DND-41 (cell line): ENCODE measurements at regions not wholly inside any gene's neighbourhood (a gene's known extent, or its start where the extent isn't known, plus 50 kb on each side); places are given as distances from the start of the nearest gene placed in this dataset.

ENCODE experiments used
- EZH2 ChIP-seq: IDR thresholded peaks from 3 replicates; pipeline ENCODE4 v1.6.1; 2012; ENCODE audit warnings: borderline replicate concordance, low read depth, mild to moderate bottlenecking, moderate library complexity, low read length, inconsistent platforms; ENCODE audit not compliant: severe bottlenecking
- TF ChIP-seq, protein P1 (sequence below): IDR thresholded peaks from 2 replicates; pipeline ENCODE4 v1.5.1; 2012; ENCODE audit warnings: borderline replicate concordance, low read length, moderate library complexity, mild to moderate bottlenecking; ENCODE audit not compliant: poor library complexity, severe bottlenecking; ENCODE audit errors: extremely low read depth

- TF ChIP-seq, protein P1, sequence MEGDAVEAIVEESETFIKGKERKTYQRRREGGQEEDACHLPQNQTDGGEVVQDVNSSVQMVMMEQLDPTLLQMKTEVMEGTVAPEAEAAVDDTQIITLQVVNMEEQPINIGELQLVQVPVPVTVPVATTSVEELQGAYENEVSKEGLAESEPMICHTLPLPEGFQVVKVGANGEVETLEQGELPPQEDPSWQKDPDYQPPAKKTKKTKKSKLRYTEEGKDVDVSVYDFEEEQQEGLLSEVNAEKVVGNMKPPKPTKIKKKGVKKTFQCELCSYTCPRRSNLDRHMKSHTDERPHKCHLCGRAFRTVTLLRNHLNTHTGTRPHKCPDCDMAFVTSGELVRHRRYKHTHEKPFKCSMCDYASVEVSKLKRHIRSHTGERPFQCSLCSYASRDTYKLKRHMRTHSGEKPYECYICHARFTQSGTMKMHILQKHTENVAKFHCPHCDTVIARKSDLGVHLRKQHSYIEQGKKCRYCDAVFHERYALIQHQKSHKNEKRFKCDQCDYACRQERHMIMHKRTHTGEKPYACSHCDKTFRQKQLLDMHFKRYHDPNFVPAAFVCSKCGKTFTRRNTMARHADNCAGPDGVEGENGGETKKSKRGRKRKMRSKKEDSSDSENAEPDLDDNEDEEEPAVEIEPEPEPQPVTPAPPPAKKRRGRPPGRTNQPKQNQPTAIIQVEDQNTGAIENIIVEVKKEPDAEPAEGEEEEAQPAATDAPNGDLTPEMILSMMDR: no peak
- TF ChIP-seq EZH2: no peak
Measured at GRCh38 chr5:143600396-143601075, 197.1 kb upstream of the NR3C1 start.
